ENCODE measurements at regions not wholly inside any gene's neighbourhood (a gene's known extent, or its start where the extent isn't known, plus 50 kb on each side); places are given as distances from the start of the nearest gene placed in this dataset.

- peak overlapping the region; percentile 67 for H3K4me2 ChIP-seq (ENCODE audit: low read length)
- peak overlapping the region; percentile 13 for H2AFZ ChIP-seq (ENCODE audit: low read depth, low read length)
- no peaks in the 10 kb centered on the region for H3K36me3 ChIP-seq (ENCODE audit: insufficient read depth, low read length)
- FAIRE-seq, result peak; percentile 94
- no peaks in the 10 kb centered on the region for H3K27me3 ChIP-seq (ENCODE audit: insufficient read depth, low read length)
- no peaks in the 10 kb centered on the region for H3K9me3 ChIP-seq (ENCODE audit: insufficient read depth, low read depth, low read length)
- peak overlapping the region; percentile 75 for H3K9ac ChIP-seq (ENCODE audit: low read length)
- peaks cover 64% of the 10 kb centered on the region for H3K4me1 Mint-ChIP-seq (ENCODE audit: low read depth, unreplicated experiment)
- no peaks in the 10 kb centered on the region for H3K79me2 ChIP-seq (ENCODE audit: insufficient read depth, low read length)
- peak overlapping the region; percentile 36 for H3K4me3 Mint-ChIP-seq (ENCODE audit: unreplicated experiment)
- H3K27ac Mint-ChIP-seq (ENCODE audit: unreplicated experiment), result peak overlapping the region; percentile 95
- H3K36me3 Mint-ChIP-seq (ENCODE audit: low read depth, unreplicated experiment), result no peaks in the 10 kb centered on the region
- no peaks in the 10 kb centered on the region for H4K20me1 ChIP-seq (ENCODE audit: insufficient read depth, low read length)
- peak; percentile 96 for DNase-seq (ENCODE audit: low read depth)
- H3K9me3 Mint-ChIP-seq (ENCODE audit: unreplicated experiment), result no peaks in the 10 kb centered on the region
- peak overlapping the region; percentile 93 for H3K27ac ChIP-seq (ENCODE audit: low read depth, low read length)
- H3K27me3 Mint-ChIP-seq (ENCODE audit: low read depth, unreplicated experiment), result no peaks in the 10 kb centered on the region
- peaks cover 51% of the 10 kb centered on the region for H3K4me1 ChIP-seq (ENCODE audit: insufficient read depth, low read length)
- H3K4me3 ChIP-seq (ENCODE audit: insufficient read depth, low read depth, low read length), result peak overlapping the region; percentile 11
- TF ChIP-seq EZH2 (IDR thresholded peaks at IDR 0.05; ENCODE audit: insufficient read depth, low read length), result no peak
- TF ChIP-seq CTCF (IDR thresholded peaks at IDR 0.05; ENCODE audit: insufficient read depth, low read depth, low read length), result no peak
Observed at GRCh38 chr13:50589651-50590054, 253.8 kb downstream of the DLEU7 start.

- Histone ChIP-seq H3K27ac (ENCODE audit: low read depth, low read length) (peak overlapping the region; percentile 74), H3K9ac (ENCODE audit: low read length) (peak overlapping the region; percentile 23), H3K9me3 (ENCODE audit: insufficient read depth, low read depth, low read length) (no peaks in the 10 kb centered on the region), H3K36me3 (ENCODE audit: insufficient read depth, low read length) (no peaks in the 10 kb centered on the region), H3K27me3 (ENCODE audit: insufficient read depth, low read length) (no peaks in the 10 kb centered on the region), H3K4me1 (ENCODE audit: insufficient read depth, low read length) (peaks cover 50% of the 10 kb centered on the region), H4K20me1 (ENCODE audit: insufficient read depth, low read length) (no peaks in the 10 kb centered on the region), H3K4me2 (ENCODE audit: low read length) (peak overlapping the region; percentile 38), H3K4me3 (ENCODE audit: insufficient read depth, low read depth, low read length) (no peak overlapping the region), H3K79me2 (ENCODE audit: insufficient read depth, low read length) (no peaks in the 10 kb centered on the region), H2AFZ (ENCODE audit: low read depth, low read length) (no peak overlapping the region)
- TF ChIP-seq EZH2 (IDR thresholded peaks at IDR 0.05; ENCODE audit: insufficient read depth, low read length), result no peak
- no peak for TF ChIP-seq CTCF (IDR thresholded peaks at IDR 0.05; ENCODE audit: insufficient read depth, low read depth, low read length)
- peak; percentile 91 for DNase-seq (ENCODE audit: low read depth)
- FAIRE-seq, result peak; percentile 43
- Mint-ChIP-seq H3K27ac (ENCODE audit: unreplicated experiment) (peak overlapping the region; percentile 93), H3K36me3 (ENCODE audit: low read depth, unreplicated experiment) (no peaks in the 10 kb centered on the region), H3K9me3 (ENCODE audit: unreplicated experiment) (no peaks in the 10 kb centered on the region), H3K4me1 (ENCODE audit: low read depth, unreplicated experiment) (peaks cover 59% of the 10 kb centered on the region), H3K4me3 (ENCODE audit: unreplicated experiment) (peak overlapping the region; percentile 47), H3K27me3 (ENCODE audit: low read depth, unreplicated experiment) (peaks cover 12% of the 10 kb centered on the region)
Observed at GRCh38 chr13:50592412-50593155, 250.9 kb downstream of the DLEU7 start.

GRCh38 chr13:50593207-50593606, 250.3 kb downstream of the DLEU7 start:
- peaks cover 43% of the 10 kb centered on the region for H3K4me1 ChIP-seq (ENCODE audit: insufficient read depth, low read length)
- H3K27ac ChIP-seq (ENCODE audit: low read depth, low read length), result peak overlapping the region; percentile 74
- DNase-seq (ENCODE audit: low read depth), result peak; percentile 18
- no peaks in the 10 kb centered on the region for H3K27me3 ChIP-seq (ENCODE audit: insufficient read depth, low read length)
- Mint-ChIP-seq H3K9me3 (ENCODE audit: unreplicated experiment) (no peaks in the 10 kb centered on the region), H3K4me3 (ENCODE audit: unreplicated experiment) (no peak overlapping the region), H3K27ac (ENCODE audit: unreplicated experiment) (peak overlapping the region; percentile 81), H3K27me3 (ENCODE audit: low read depth, unreplicated experiment) (peaks cover 16% of the 10 kb centered on the region), H3K4me1 (ENCODE audit: low read depth, unreplicated experiment) (peaks cover 52% of the 10 kb centered on the region), H3K36me3 (ENCODE audit: low read depth, unreplicated experiment) (no peaks in the 10 kb centered on the region)
- H2AFZ ChIP-seq (ENCODE audit: low read depth, low read length), result no peak overlapping the region
- H3K36me3 ChIP-seq (ENCODE audit: insufficient read depth, low read length), result no peaks in the 10 kb centered on the region
- peak overlapping the region; percentile 23 for H3K9ac ChIP-seq (ENCODE audit: low read length)
- peak; percentile 17 for FAIRE-seq
- H4K20me1 ChIP-seq (ENCODE audit: insufficient read depth, low read length), result no peaks in the 10 kb centered on the region
- TF ChIP-seq CTCF (IDR thresholded peaks at IDR 0.05; ENCODE audit: insufficient read depth, low read depth, low read length) (no peak), EZH2 (IDR thresholded peaks at IDR 0.05; ENCODE audit: insufficient read depth, low read length) (no peak)
- no peak overlapping the region for H3K4me3 ChIP-seq (ENCODE audit: insufficient read depth, low read depth, low read length)
- H3K4me2 ChIP-seq (ENCODE audit: low read length), result peak overlapping the region; percentile 38
- H3K9me3 ChIP-seq (ENCODE audit: insufficient read depth, low read depth, low read length), result no peaks in the 10 kb centered on the region
- H3K79me2 ChIP-seq (ENCODE audit: insufficient read depth, low read length), result no peaks in the 10 kb centered on the region

Measured in astrocyte (in vitro differentiated cells and primary cell).